K562 (cell line): ENCODE measurements at regions not wholly inside any gene's neighbourhood (a gene's known extent, or its start where the extent isn't known, plus 50 kb on each side); places are given as distances from the start of the nearest gene placed in this dataset.

Source experiments
- ATAC-seq: fragments of 200-7000 bp; cut with Tn5 transposase; 3 replicates; pipeline ENCODE4 v1.9.1; 2020; ENCODE audit warnings: moderate library complexity
- BruUV-seq: library from RNA; stranded (reverse); fragments of 400-500 nt; replicated peaks from 2 replicates; lab custom pipeline; 2021; lab: Mats Ljungman, UMichigan
- CTCF ChIA-PET: fragments of 300-600 bp; formaldehyde crosslinking; extraction: SDS; loops from one replicate; lab custom pipeline; 2021; ENCODE audit warnings: low intra/inter-chr PET ratio; lab: Yijun Ruan, JAX
- POLR2A ChIA-PET: fragments of 300-600, 350-650 bp; sonication (Branson Sonifier 250); formaldehyde crosslinking; extraction: SDS; loops from one replicate; lab custom pipeline; 2021; ENCODE audit warnings: antibody characterized with exemption, inconsistent platforms; lab: Yijun Ruan, JAX
- DNase-seq, 4 experiments: peaks; one replicate each; pipeline versions ENCODE4 v3.0.0 to v3.0.0-alpha.2; 2011 to 2018; ENCODE audit warnings: low spot score in 3 of 4, mixed read lengths in 3 of 4; ENCODE audit errors: extremely low read depth in 1 of 4
- FAIRE-seq: peaks from 2 replicates; lab custom pipeline; 2011; peaks lifted over from hg19 to GRCh38; lab: Jason Lieb, UNC
- H2AFZ ChIP-seq: 2 replicates; pipeline ENCODE4 v1.6.0; 2011; ENCODE audit warnings: low read depth, low read length, control low read depth, inconsistent platforms
- H3K27ac ChIP-seq: fragments of 200-600 bp; 3 replicates; pipeline ENCODE4 v1.8.0; 2011; ENCODE audit warnings: low read depth, mild to moderate bottlenecking, control low read depth, inconsistent platforms, low read length, moderate library complexity, mixed read lengths; ENCODE audit errors: extremely low read depth
- H3K27me3 ChIP-seq, 2 experiments: fragments of 300-600 bp in 1 of 2; 2 replicates in 1 of 2; 3 replicates in 1 of 2; pipeline versions ENCODE4 v1.6.0 to v1.8.0; 2011; ENCODE audit warnings: inconsistent platforms in 2 of 2, low read length in 2 of 2, mild to moderate bottlenecking in 1 of 2, mixed read lengths in 1 of 2, moderate library complexity in 1 of 2; ENCODE audit not compliant: control insufficient read depth in 2 of 2, insufficient read depth in 2 of 2
- H3K36me3 ChIP-seq: fragments of 300-600 bp; 3 replicates; pipeline ENCODE4 v1.8.0; 2011; ENCODE audit warnings: mild to moderate bottlenecking, low read length, inconsistent platforms; ENCODE audit not compliant: control insufficient read depth, insufficient read depth
- H3K4me1 ChIP-seq, 2 experiments: fragments of 200-600 bp in 1 of 2; replicated peaks in 1 of 2; 2 replicates in 1 of 2; 3 replicates in 1 of 2; pipeline versions ENCODE4 v1.5.1 to v1.8.0; 2011; ENCODE audit warnings: inconsistent platforms in 2 of 2, low read length in 2 of 2, mild to moderate bottlenecking in 1 of 2, mixed read lengths in 1 of 2, moderate library complexity in 1 of 2; ENCODE audit not compliant: control insufficient read depth in 2 of 2, insufficient read depth in 2 of 2
- H3K4me2 ChIP-seq: 2 replicates; pipeline ENCODE4 v1.6.1; 2011; ENCODE audit warnings: low read length, control low read depth, inconsistent platforms, mixed read lengths; ENCODE audit not compliant: insufficient read depth
- H3K4me3 ChIP-seq: fragments of 200-600 bp; sonication (generic), shearing (Covaris generic); 2 replicates; pipeline ENCODE4 v1.5.1; 2016; ENCODE audit warnings: control low read depth, inconsistent platforms
- H3K79me2 ChIP-seq: fragments of 200-600 bp; 3 replicates; pipeline ENCODE4 v1.8.0; 2011; ENCODE audit warnings: low read length, inconsistent platforms; ENCODE audit not compliant: control insufficient read depth, insufficient read depth
- H3K9ac ChIP-seq, 2 experiments: 2 replicates each; pipeline versions ENCODE4 v1.6.0 to v1.6.1; 2011; ENCODE audit warnings: low read depth in 2 of 2, low read length in 2 of 2, control low read depth in 1 of 2, inconsistent platforms in 1 of 2, mild to moderate bottlenecking in 1 of 2, mixed read lengths in 1 of 2; ENCODE audit not compliant: insufficient read depth in 1 of 2
- H3K9me1 ChIP-seq: one replicate; pipeline ENCODE4 v1.6.0; 2011; ENCODE audit warnings: inconsistent platforms, mild to moderate bottlenecking, low read length, moderate library complexity; ENCODE audit not compliant: control insufficient read depth, insufficient read depth
- H3K9me3 ChIP-seq: replicated peaks from 2 replicates; pipeline ENCODE4 v1.5.1; 2011; ENCODE audit warnings: low read depth, low read length, inconsistent platforms; ENCODE audit not compliant: control insufficient read depth, insufficient read depth
- H4K20me1 ChIP-seq: replicated peaks from 2 replicates; pipeline ENCODE4 v1.6.1; 2011; ENCODE audit warnings: low read length, inconsistent platforms, mixed read lengths; ENCODE audit not compliant: control insufficient read depth, insufficient read depth
- CLOCK ChIP-seq: fragments of 250-450 bp; sonication (Bioruptor Pico); IDR thresholded peaks from 2 replicates; pipeline ENCODE4 v1.4.0; 2020; ENCODE audit warnings: mild to moderate bottlenecking, moderate library complexity, borderline replicate concordance
- CREB1 ChIP-seq, 2 experiments: sonication (generic) in 1 of 2; formaldehyde crosslinking in 1 of 2; IDR thresholded peaks; 2 replicates each; pipeline versions ENCODE4 v1.6.1 to v1.8.0; 2012 to 2022; ENCODE audit warnings: inconsistent platforms in 1 of 2, mild to moderate bottlenecking in 1 of 2, missing genetic modification reagents in 1 of 2, moderate library complexity in 1 of 2
- ETV1 ChIP-seq: fragments of 450-650 bp; conservative IDR thresholded peaks from 2 replicates; pipeline ENCODE4 v1.6.1; 2016; ENCODE audit warnings: missing genetic modification characterization, control low read depth, low read depth, missing compliant biosample characterization
- HMG20B ChIP-seq: fragments of 250-450 bp; sonication (Bioruptor Pico); IDR thresholded peaks from 2 replicates; pipeline ENCODE4 v1.5.0; 2021; ENCODE audit warnings: mild to moderate bottlenecking
- MEIS2 ChIP-seq: fragments of 450-650 bp; IDR thresholded peaks from 2 replicates; pipeline ENCODE4 v1.6.1; 2014; ENCODE audit warnings: mild to moderate bottlenecking; ENCODE audit not compliant: partially characterized antibody
- NKRF ChIP-seq: fragments of 450-650 bp; IDR thresholded peaks from 2 replicates; pipeline ENCODE4 v1.6.1; 2016; ENCODE audit warnings: borderline replicate concordance
- PHB ChIP-seq: fragments of 250-450 bp; sonication (Bioruptor Pico); IDR thresholded peaks from 2 replicates; pipeline ENCODE4 v1.5.0; 2021
- PRDM10 ChIP-seq: fragments of 450-650 bp; IDR thresholded peaks from 2 replicates; pipeline ENCODE4 v1.6.1; 2018; ENCODE audit not compliant: partially characterized antibody
- RBM15 ChIP-seq: fragments of 200-400 bp; formaldehyde crosslinking; IDR thresholded peaks from 2 replicates; pipeline ENCODE4 v1.6.1; 2018; ENCODE audit warnings: mild to moderate bottlenecking, low read length, moderate library complexity; ENCODE audit not compliant: insufficient read depth
- SNRNP70 ChIP-seq: fragments of 200-400 bp; formaldehyde crosslinking; optimal IDR thresholded peaks from 2 replicates; pipeline ENCODE3; 2017; ENCODE audit warnings: low read depth, low read length
- TRIM28 ChIP-seq: fragments of 450-650 bp; IDR thresholded peaks from 2 replicates; pipeline ENCODE4 v1.6.1; 2017
- ZEB2 ChIP-seq: fragments of 450-650 bp; IDR thresholded peaks from 2 replicates; pipeline ENCODE4 v1.6.1; 2016
- ZNF165 ChIP-seq: fragments of 250-450 bp; sonication (Bioruptor Pico); IDR thresholded peaks from 2 replicates; pipeline ENCODE4 v1.4.0; 2020; ENCODE audit warnings: borderline replicate concordance
- ZNF511 ChIP-seq: sonication (generic); formaldehyde crosslinking; IDR thresholded peaks from 2 replicates; pipeline ENCODE4 v1.8.0; 2022; ENCODE audit warnings: mild to moderate bottlenecking, missing genetic modification reagents
- ZNF589 ChIP-seq: fragments of 200-800 bp; sonication (Bioruptor generic); IDR thresholded peaks from 2 replicates; pipeline ENCODE4 v1.6.1; 2016; ENCODE audit warnings: low read depth, missing genetic modification characterization, missing compliant biosample characterization
- WGBS: fragments of 100-300 bp; shearing (Covaris generic); methylation state at CpG from one replicate; pipeline ENCODE4 v1.1.6; 2016; ENCODE audit warnings: low coverage, mixed read lengths; ENCODE audit not compliant: insufficient coverage; ENCODE audit errors: missing lambda C conversion rate; 5-methylcytosine and 5-hydroxymethylcytosine counted together
- in situ Hi-C: fragments of 300-500 bp; cut with MboI; formaldehyde crosslinking; loops from 4 replicates; pipeline ENCODE4 v1.15.0; 2018; ENCODE audit warnings: inconsistent platforms, mixed read lengths
- intact Hi-C: fragments of 100-400 bp; cut with micrococcal nuclease; formaldehyde crosslinking; loops from 2 replicates; pipeline ENCODE4 v1.14.2; 2022

GRCh38 chr5:51606921-51607320, 223.7 kb downstream of the ISL1 start:
- no peak for ATAC-seq
- no TSS peak for BruUV-seq
- DNase-seq, result no peak
- in situ Hi-C loops, result no loop called here
- 1% methylated on average over 5 of the region's 5 CpGs for WGBS
- Histone ChIP-seq H3K79me2 (no peaks in the 10 kb centered on the region), H3K36me3 (no peaks in the 10 kb centered on the region), H3K27me3 (no peaks in the 10 kb centered on the region), H3K9me1 (no peaks in the 10 kb centered on the region), H3K27ac (no peak overlapping the region), H2AFZ (no peak overlapping the region), H4K20me1 (no peaks in the 10 kb centered on the region), H3K4me2 (no peak overlapping the region), H3K4me3 (no peak overlapping the region), H3K9me3 (no peaks in the 10 kb centered on the region), H3K9ac (no peak overlapping the region), H3K4me1 (no peaks in the 10 kb centered on the region)
- ChIA-PET POLR2A (no interaction called here), CTCF (no interaction called here)
- intact Hi-C loops, result no loop called here
- no peak for FAIRE-seq
- TF ChIP-seq CREB1 (IDR thresholded peaks at IDR 0.05), result no peak
- no peak for TF ChIP-seq CREB1 (CRISPR knock-in tag; IDR thresholded peaks at IDR 0.05)
- no peak for TF ChIP-seq PHB (CRISPR knock-in tag)
- no peak for TF ChIP-seq CLOCK (CRISPR knock-in tag)
- no peak for TF ChIP-seq SNRNP70
- TF ChIP-seq ZEB2, result no peak
- TF ChIP-seq TRIM28, result no peak
- TF ChIP-seq ETV1 (tag), result no peak
- no peak for TF ChIP-seq RBM15
- no peak for TF ChIP-seq HMG20B (CRISPR knock-in tag)
- no peak for TF ChIP-seq ZNF511 (CRISPR knock-in tag)
- no peak for TF ChIP-seq PRDM10
- TF ChIP-seq MEIS2, result no peak
- TF ChIP-seq NKRF, result no peak
- no peak for TF ChIP-seq ZNF589 (CRISPR knock-in tag)
- TF ChIP-seq ZNF165 (CRISPR knock-in tag), result no peak
